ENCODE measurements at regions not wholly inside any gene's neighbourhood (a gene's known extent, or its start where the extent isn't known, plus 50 kb on each side); places are given as distances from the start of the nearest gene placed in this dataset.
"Not testable (repeated sequence)": the region's sequence is repeated elsewhere in the genome, so short reads cannot be mapped to it uniquely, and the experiment has no call there.

GRCh38 chr2:51780353-51780752 is 748.4 kb upstream of the NRXN1 start:
- no peaks in the 10 kb centered on the region for H3K9me3 ChIP-seq

GRCh38 chr2:51779723-51780122 is 747.8 kb upstream of the NRXN1 start:
- H3K36me3 ChIP-seq: not testable (repeated sequence)

More at GRCh38 chr2:51780353-51780752, 748.4 kb upstream of the NRXN1 start:
- TF ChIP-seq POLR2A (IDR thresholded peaks at IDR 0.05): no peak
- no peak overlapping the region for H3K4me3 ChIP-seq
- no peaks in the 10 kb centered on the region for H3K4me1 ChIP-seq
- H3K27me3 ChIP-seq: no peaks in the 10 kb centered on the region
- H3K36me3 ChIP-seq: no peaks in the 10 kb centered on the region
- no peak overlapping the region for H3K27ac ChIP-seq
- DNase-seq: no peak
- intact Hi-C loops (cut with DNase I; ENCODE audit: low total_unique reads): no loop called here

GRCh38 chr2:51778806-51779205 is 746.9 kb upstream of the NRXN1 start:
- intact Hi-C loops (cut with DNase I; ENCODE audit: low total_unique reads): no loop called here
- TF ChIP-seq CTCF (IDR thresholded peaks at IDR 0.05) (no peak), POLR2A (IDR thresholded peaks at IDR 0.05) (no peak)
- H3K9me3 ChIP-seq: no peaks in the 10 kb centered on the region
- no peaks in the 10 kb centered on the region for H3K4me1 ChIP-seq
- no peaks in the 10 kb centered on the region for H3K27me3 ChIP-seq
- no peak overlapping the region for H3K4me3 ChIP-seq
- no peak for DNase-seq
- no peaks in the 10 kb centered on the region for H3K36me3 ChIP-seq
- no peak overlapping the region for H3K27ac ChIP-seq

More at GRCh38 chr2:51779723-51780122, 747.8 kb upstream of the NRXN1 start:
- H3K9me3 ChIP-seq; DNase-seq; H3K4me1 ChIP-seq; H3K4me3 ChIP-seq; H3K27me3 ChIP-seq; intact Hi-C loops (cut with DNase I; ENCODE audit: low total_unique reads); H3K27ac ChIP-seq: not testable (repeated sequence)

- intact Hi-C loops (cut with DNase I; ENCODE audit: low total_unique reads); H3K36me3 ChIP-seq; H3K27me3 ChIP-seq; DNase-seq; H3K4me3 ChIP-seq; H3K4me1 ChIP-seq; H3K27ac ChIP-seq; H3K9me3 ChIP-seq: not testable (repeated sequence)
These were observed 742.7 kb upstream of the NRXN1 start for GRCh38 chr2:51774606-51775005.

GRCh38 chr2:51760441-51760840 is 728.5 kb upstream of the NRXN1 start:
- Histone ChIP-seq H3K27me3 (no peaks in the 10 kb centered on the region), H3K9me3 (no peaks in the 10 kb centered on the region), H3K36me3 (no peaks in the 10 kb centered on the region), H3K27ac (no peak overlapping the region), H3K4me3 (no peak overlapping the region), H3K4me1 (no peaks in the 10 kb centered on the region)
- no peak for TF ChIP-seq CTCF (IDR thresholded peaks at IDR 0.05)
- TF ChIP-seq POLR2A (IDR thresholded peaks at IDR 0.05): no peak
- intact Hi-C loops (cut with DNase I; ENCODE audit: low total_unique reads): no loop called here
- DNase-seq: no peak

- H3K27ac ChIP-seq: no peak overlapping the region
- H3K9me3 ChIP-seq: no peaks in the 10 kb centered on the region
- DNase-seq: no peak
- TF ChIP-seq POLR2A (IDR thresholded peaks at IDR 0.05) (no peak), CTCF (IDR thresholded peaks at IDR 0.05) (no peak)
- H3K4me1 ChIP-seq: no peaks in the 10 kb centered on the region
- H3K27me3 ChIP-seq: no peaks in the 10 kb centered on the region
- intact Hi-C loops (cut with DNase I; ENCODE audit: low total_unique reads): no loop called here
- H3K4me3 ChIP-seq: no peak overlapping the region
- H3K36me3 ChIP-seq: no peaks in the 10 kb centered on the region
These were observed 726.1 kb upstream of the NRXN1 start for GRCh38 chr2:51758081-51758480.

GRCh38 chr2:51734115-51734514 is 702.2 kb upstream of the NRXN1 start:
- Histone ChIP-seq H3K9me3 (no peaks in the 10 kb centered on the region), H3K4me3 (no peak overlapping the region), H3K27ac (no peak overlapping the region), H3K27me3 (no peaks in the 10 kb centered on the region), H3K4me1 (no peaks in the 10 kb centered on the region), H3K36me3 (no peaks in the 10 kb centered on the region)
- intact Hi-C loops (cut with DNase I; ENCODE audit: low total_unique reads): no loop called here
- no peak for TF ChIP-seq POLR2A (IDR thresholded peaks at IDR 0.05)
- TF ChIP-seq CTCF (IDR thresholded peaks at IDR 0.05): no peak
- DNase-seq: no peak
